ENCODE measurements at regions not wholly inside any gene's neighbourhood (a gene's known extent, or its start where the extent isn't known, plus 50 kb on each side); places are given as distances from the start of the nearest gene placed in this dataset.

DNA sequence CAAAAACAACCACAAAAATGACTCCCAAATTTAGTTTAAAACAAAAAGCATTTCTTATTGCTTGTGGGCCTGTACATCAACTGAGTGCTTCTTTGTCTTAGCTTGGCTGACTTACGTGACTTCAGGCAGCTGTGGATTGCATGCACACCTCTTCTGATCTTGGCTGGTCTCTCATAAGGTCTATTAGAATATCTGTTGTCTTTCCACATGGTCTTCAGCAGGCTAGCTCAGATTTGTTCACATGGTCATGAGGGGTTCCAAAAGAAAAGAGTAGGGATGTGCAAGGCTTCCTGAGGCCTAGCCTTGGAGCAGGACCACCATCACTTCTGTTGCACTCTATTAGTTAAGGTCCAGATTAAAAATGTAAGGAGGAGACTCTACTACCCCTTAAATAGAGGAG is 120.1 kb downstream of the LRRC70 start:
- no peak for DNase-seq

DNA sequence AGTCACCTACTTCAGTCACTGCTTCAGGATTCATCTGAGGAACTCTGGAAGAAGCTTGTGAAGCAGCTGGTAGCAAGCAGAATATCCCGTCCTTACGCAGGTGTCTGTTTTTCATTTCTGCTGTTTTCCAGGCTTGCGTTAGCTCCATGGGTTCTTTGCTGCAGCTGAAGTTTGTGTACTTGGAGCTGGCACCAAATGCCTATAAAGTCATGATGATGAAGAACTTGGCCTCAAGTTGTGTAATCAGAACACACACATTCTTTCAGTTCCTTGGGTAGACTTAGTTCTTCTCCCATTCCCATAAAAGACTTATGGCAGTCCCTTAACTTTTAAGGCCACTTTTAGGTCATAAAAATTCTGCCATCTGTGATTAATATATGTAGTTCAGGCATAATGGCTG is 116.7 kb downstream of the LRRC70 start:
- no peak for DNase-seq

DNA sequence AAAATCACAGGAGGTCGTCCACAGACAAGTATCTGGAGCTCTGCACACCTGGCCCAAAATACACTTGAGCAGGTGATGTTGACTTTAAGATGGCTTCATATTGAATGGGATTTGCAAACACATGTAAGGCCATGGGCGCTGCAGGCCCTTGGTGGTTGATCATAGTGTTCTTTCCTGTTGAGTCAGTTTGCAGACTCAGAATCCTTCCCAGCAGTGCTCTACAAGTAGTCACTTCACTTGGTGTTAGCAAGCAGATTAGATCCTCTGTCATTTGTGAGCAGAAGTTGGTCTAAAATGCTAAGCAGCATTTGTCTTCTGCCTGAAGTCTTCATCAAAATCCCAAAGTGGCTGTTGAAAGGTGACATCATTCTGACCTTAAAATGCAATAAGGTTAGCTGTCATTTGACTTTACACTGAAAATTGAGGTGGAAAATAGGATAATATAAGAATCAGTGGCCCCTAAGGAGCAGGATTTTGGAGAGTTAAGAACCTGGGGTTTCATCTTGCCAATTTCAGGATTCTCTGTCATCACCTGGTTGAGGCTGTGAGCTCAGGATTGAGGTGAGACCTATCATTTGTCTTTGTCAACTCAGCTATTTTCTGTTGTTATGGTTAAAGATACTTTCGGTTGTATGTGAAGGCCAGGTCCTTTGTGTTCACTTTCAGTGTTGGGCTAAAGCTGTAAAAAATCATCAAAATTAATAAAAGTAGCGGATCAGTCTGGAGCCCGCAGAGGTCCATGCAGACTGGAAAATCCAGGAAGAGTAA is 114.5 kb downstream of the LRRC70 start:
- no peak for DNase-seq

DNA sequence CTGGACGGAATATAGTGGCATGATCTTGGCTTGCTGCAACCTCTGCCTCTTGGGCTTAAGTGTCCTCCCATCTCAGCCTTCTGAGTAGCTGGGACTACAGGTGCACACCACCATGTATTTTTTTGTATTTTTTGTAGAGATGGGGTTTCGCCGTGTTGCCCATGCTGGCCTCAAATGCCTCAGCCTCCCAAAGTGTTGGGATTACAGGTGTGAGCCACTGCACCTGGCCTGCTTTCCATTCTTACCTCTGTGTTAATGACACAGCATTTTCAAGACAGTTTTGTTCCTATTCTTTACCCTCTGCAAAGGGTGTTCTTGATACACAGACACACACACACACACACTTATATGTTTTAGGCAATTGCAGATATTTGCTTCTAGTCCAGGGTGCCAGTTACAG is 113.3 kb downstream of the LRRC70 start:
- DNase-seq: no peak

DNA sequence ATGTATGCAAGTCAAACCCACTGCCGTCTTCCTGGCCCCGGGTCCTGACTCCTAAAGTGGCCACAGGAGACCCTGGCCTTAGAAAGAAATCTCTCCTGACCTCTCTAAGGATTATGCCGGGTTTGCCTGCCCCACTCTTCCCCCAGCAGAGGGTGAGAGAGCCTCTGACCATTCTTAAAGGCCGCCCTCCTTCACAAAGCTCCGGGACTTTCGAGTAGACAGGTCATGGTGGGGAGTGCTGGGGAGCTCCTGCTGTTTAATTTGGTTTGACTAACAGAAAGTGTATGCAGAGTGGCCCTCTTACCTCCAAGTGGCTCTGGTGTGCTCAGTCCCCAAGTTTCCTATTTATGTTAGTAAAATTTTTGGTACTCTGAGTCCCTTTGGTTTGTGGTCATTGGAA is 111.8 kb downstream of the LRRC70 start:
- no peak for DNase-seq

DNA sequence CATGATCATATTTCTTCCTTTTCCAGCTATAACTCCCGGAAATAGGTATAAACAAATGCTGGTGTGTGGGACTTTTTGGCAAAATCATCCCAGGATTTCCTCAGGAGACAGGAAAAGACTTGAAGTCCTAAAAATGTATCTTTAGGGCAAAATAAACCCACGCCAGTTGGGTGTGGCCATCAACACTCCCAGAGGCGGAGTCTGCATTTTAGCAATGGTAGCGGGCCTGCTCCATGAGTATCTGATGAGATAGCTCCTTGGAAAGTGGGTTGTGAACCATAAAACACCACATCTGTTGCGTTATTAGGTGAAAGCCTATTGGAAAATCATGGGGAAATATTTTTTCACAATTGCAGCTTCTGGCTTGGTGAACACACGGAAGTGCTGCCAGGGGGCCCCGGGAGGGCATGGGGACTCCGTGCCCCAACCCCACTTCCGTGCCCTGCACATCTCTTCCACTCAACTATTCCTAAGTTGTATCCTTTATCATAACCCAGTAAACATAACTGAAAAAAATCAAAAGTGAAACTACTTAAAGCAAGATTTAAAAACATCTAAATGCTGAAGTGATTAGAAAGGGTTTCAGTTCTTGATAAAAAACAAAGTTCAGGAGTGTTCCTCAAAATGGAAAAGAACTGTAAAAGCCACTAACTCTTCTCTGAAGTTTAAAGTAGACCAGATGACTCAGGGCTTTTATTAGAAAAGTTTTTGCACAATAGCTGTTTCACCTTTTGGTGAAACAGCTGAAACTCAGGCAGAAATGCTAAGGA is 111.2 kb downstream of the LRRC70 start:
- DNase-seq: no peak

DNA sequence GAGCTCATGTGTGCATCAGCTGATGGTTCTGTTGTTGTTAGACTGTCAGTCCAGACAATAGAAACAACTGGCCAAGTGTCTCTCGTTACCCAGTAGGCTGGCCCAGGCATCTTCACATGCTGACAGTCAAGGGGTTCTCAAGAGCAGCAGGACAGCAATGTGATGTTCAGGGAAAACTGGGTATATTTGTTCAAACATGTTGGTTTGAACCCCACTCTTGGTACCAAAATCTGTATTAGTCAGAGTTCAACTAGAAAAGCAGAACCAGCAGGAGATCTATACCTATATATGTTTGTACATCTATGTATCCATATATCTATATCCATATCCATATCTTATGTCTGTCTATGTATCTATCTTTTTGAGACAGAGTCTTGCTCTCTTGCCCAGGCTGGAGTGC is 108.1 kb downstream of the LRRC70 start:
- no peak for DNase-seq

DNA sequence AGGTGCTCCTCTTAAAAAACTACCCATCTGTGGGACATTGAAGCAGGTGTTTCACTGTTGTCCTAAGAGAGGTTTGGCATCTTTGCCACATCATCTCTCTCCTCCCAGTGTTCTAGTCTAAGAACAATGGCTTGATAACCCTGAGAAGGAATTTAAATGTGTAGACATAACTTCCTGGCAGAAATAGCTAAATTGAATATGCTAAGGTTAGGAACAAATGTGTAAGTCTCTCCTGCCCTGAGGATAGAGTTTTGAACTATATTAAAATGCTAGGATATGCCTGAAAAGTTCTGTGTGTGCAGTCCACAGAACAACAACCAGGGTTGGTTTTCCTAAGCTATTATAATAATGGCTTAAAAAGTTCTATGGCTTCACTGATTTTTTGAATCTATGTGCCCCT is 106.6 kb downstream of the LRRC70 start:
- no peak for DNase-seq

DNA sequence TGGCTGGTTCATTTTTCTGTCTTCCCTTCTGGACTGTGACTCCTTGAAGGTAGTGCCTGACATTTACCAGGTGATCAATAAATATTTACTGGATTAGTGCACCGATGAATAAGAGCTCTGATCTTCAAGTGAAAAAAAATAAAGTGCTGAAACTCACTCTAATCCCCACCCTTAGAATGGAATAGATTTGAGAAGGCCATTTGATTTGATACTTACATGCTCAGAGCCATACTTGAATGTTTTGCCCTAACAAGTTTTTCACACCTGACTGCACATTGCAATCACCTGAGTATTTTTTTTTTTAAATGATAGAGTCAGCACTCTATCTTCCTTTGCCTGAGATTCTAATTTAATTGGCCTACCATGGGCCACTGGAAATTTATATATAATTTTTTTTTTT is 105.7 kb downstream of the LRRC70 start:
- DNase-seq: no peak

DNA sequence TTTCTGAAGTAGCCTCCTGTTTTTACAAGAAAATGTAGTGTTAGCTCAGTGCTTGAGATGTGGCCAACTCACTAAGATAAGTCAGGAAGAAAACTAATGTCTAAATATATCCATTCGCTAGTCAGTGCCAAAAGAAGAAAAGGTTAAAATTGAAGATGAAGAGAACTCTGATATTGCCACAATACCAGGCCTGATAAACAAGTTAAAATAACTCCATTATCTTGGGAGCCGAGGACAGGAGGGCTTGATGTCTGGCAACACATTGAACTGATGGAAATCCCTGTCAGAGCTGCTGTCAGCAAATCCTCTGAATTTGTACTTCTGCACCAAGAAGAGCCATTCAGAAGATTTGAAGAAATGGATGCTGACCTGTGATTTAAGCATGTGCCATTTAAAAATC is 103.4 kb downstream of the LRRC70 start:
- no peak for DNase-seq

DNA sequence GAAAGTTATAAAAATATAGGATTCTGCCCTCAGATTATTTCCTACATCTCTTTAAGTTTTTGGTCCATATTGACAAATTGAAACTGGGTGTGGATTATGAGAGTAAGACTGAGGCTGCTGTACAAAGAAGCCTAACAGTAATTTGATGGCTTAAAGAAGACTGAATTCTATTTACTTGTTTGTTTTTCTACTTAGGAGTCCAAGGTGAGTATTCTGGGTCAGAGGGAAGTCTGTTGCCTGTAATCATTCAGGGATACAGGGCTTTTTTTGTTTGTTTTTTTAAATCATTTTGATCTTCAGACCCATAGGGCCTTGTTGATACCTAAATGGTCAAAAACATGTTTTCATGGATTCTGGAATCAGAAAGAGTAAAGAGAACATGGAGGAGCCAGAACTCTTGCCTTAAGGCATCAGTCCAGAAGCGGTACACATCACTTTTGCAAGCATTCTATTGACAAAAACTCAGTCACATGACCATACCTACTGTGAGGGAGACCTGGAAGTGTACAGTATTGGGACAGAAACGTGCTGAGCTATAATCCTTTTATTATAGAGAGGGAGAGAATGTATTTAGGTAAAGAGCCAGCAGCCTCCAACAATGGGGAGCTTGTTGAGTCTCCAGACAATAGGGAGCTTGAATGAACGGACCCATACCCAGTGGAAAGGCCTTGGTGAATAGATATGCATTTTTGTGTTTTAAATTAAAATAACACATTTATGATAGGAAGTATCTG is 102.7 kb downstream of the LRRC70 start:
- DNase-seq: no peak

DNA sequence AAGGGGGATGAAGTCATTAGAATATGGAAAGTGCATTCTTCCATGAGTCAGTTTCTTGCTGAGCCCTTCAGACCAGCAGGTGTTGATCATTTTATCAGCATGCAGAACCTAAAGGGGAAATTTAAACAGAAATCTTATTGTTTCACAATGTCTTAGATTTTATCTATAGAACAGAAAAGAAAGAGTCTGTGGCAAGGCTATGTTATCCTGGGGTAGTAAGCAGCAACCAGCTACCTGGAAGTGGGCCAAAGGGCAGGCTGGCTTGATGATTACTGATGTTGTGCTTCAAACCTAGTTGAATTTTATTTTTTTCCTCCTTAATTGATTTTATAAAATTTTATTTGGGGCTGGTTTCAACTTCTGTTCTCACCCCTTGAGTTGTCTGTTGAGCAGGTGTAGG is 101.5 kb downstream of the LRRC70 start:
- no peak for DNase-seq
